Naive thymus-derived CD8-positive, alpha-beta T cell (primary cell): ENCODE measurements at regions not wholly inside any gene's neighbourhood (a gene's known extent, or its start where the extent isn't known, plus 50 kb on each side); places are given as distances from the start of the nearest gene placed in this dataset.
"Not testable (repeated sequence)": the region's sequence is repeated elsewhere in the genome, so short reads cannot be mapped to it uniquely, and the experiment has no call there.

Experiments used
- ATAC-seq, 2 donors: fragments of 150-1000 bp; cut with Tn5 transposase in 1 of 2; sonication (Bioruptor Pico), chemical (Tn5 transposase) in 1 of 2; 1 replicate in 1 of 2; 2 replicates in 1 of 2; pipeline ENCODE4 v1.10.0; 2021; ENCODE audit warnings: mild to moderate bottlenecking in 2 of 2, moderate library complexity in 2 of 2
- POLR2A ChIA-PET: fragments of 350-600 bp; sonication (Branson Sonifier 250); formaldehyde crosslinking; loops from one replicate; lab custom pipeline; 2021; ENCODE audit warnings: antibody characterized with exemption; lab: Charles Lee
- DNase-seq, 10 donors: peaks; one replicate each; pipeline versions ENCODE4 v3.0.0 to v3.0.0-alpha.2; 2020 to 2022
- H3K27ac Mint-ChIP-seq, 10 donors: one replicate each; pipeline ENCODE4 v1.8.0; 2020 to 2022; ENCODE audit warnings: mild to moderate bottlenecking in 10 of 10, mixed read lengths in 10 of 10, moderate library complexity in 4 of 10, inconsistent platforms in 1 of 10
- H3K27me3 Mint-ChIP-seq, 5 donors: one replicate each; pipeline ENCODE4 v1.8.0; 2021 to 2022; ENCODE audit warnings: mixed read lengths in 5 of 5
- H3K36me3 Mint-ChIP-seq, 3 donors: one replicate each; pipeline ENCODE4 v1.8.0; 2020 to 2022; ENCODE audit warnings: mixed read lengths in 3 of 3, mild to moderate bottlenecking in 2 of 3, inconsistent platforms in 1 of 3
- H3K4me1 Mint-ChIP-seq, 4 donors: one replicate each; pipeline ENCODE4 v1.8.0; 2021 to 2022; ENCODE audit warnings: mixed read lengths in 4 of 4
- H3K4me3 Mint-ChIP-seq, 10 donors: one replicate each; pipeline ENCODE4 v1.8.0; 2020 to 2022; ENCODE audit warnings: mild to moderate bottlenecking in 10 of 10, mixed read lengths in 10 of 10, moderate library complexity in 6 of 10, inconsistent platforms in 1 of 10
- H3K9me3 Mint-ChIP-seq, 9 donors: one replicate each; pipeline ENCODE4 v1.8.0; 2020 to 2022; ENCODE audit warnings: mixed read lengths in 9 of 9, mild to moderate bottlenecking in 3 of 9, inconsistent platforms in 1 of 9, moderate library complexity in 1 of 9

DNA sequence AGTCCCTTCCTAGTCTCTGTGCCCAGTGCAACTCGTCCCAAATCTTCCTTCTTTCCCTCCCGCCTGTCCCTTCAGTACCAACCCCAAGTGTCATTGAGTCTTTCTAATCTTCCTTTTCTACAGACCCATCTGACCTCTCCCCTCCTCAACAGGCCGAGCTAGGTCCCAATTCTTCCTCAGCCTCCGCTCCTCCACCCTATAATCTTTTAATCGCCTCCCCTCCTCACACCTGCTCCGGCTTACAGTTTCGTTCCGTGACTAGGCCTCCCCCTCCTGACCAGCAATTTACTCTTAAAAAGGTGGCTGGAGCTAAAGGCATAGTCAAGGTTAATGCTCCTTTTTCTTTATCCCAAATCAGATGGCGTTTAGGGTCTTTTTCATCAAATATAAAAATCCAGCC is 123.1 kb upstream of the MAP2 start:
- Mint-ChIP-seq H3K9me3 (peaks cover 0 to 11% (median 0%) of the 10 kb centered on the region in 9 donors), H3K27me3 (peaks cover 0 to 13% (median 0%) of the 10 kb centered on the region in 5 donors)
- POLR2A ChIA-PET, DNase-seq, H3K27ac Mint-ChIP-seq, H3K4me1 Mint-ChIP-seq, H3K36me3 Mint-ChIP-seq, ATAC-seq, H3K4me3 Mint-ChIP-seq: not testable (repeated sequence)

DNA sequence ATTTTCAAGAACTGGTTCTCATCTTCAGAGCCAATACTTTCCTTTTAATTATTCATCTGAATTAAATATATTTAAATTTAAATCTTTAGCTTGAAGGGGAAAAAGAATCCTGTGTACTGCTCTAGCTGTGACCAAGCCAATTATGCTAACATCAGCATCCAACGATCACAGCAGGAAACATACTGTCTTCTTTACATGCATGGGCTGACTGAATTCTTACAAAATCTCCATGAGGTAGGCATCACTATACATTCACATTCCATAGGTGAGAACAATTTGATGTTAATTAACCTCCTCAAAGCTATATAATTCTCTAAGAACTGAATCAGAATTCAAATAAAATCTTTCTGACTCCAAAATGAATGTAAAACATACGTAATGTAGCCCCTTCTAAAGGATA is 118.8 kb upstream of the MAP2 start:
- H3K9me3 Mint-ChIP-seq, result peaks cover 0 to 8% (median 0%) of the 10 kb centered on the region in 9 donors

DNA sequence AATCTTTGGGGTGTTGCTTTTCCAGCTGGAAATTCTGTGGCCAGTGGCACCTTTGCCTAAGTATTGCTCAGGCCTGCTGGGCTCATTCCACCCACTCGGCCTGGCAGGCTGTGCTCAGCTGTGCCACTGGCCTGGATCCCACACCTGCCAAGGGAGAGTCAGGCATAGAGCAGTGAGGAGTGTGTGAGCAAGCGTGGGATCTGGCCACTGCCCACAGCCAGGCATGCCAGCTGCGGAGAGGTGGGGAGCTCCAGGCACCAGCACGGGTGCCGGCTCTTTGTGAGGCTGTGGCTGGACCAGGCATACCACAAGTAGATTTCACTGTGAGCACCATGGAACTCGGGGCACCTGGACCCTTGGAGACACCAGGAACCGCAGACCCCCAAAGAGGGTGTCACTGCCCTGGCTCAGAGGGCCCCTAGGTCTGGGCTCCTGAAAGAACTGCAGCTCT is 118.1 kb upstream of the MAP2 start:
- Mint-ChIP-seq H3K9me3 (peaks cover 0 to 2% (median 0%) of the 10 kb centered on the region in 9 donors), H3K4me3 (no peak overlapping the region), H3K4me1 (no peaks in the 10 kb centered on the region), H3K27me3 (peaks cover 0 to 7% (median 0%) of the 10 kb centered on the region in 5 donors), H3K27ac (no peak overlapping the region), H3K36me3 (no peaks in the 10 kb centered on the region)
- POLR2A ChIA-PET, result no interaction called here
- ATAC-seq, result no peak
- DNase-seq, result no peak

More for the DNA sequence above, 118.8 kb upstream of the MAP2 start:
- ATAC-seq (no peak), DNase-seq (no peak)
- Mint-ChIP-seq H3K27ac (no peak overlapping the region), H3K27me3 (peaks cover 0 to 12% (median 0%) of the 10 kb centered on the region in 5 donors), H3K36me3 (no peaks in the 10 kb centered on the region), H3K4me1 (no peaks in the 10 kb centered on the region), H3K4me3 (no peak overlapping the region)
- POLR2A ChIA-PET, result no interaction called here

DNA sequence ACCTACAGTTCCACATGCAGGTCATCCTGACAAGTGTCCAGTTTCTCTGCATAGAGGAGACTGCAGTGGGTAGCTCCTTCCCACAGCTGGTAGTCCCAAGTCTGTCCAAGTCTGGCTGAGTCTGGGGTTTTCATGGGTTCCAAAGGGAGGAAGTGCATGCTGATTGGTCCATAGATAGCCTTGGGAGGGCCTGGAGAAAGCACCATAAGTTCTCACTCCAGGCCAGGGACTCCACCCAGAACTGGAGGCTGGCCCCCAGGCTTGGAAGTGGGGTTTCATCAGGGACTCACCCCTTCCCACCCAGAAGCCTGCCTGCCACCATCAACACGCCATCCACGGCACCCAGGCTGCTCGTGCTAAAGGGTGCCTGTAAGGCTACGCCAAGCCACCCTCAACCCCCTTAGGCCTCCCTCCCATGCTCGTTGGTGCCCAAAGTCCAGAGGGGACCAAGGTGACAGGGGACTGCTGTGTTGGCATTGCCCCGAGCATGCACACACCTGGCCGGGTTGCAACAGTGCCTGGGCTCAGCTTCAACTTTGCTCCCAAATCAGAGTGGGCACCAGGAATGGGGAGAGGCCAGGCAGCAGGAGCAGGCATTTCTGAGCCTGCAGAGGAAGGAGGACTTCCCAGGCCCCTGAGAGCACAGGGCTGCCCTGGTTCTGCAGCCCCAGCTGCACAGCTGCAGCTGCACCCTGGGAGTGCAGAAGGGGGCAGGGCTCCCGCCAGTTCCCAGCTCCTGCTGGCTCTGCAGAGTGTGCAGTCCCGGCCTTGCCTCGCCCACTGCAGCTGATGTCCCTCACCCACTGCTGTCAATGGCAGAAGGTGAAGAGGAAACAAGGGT is 116.5 kb upstream of the MAP2 start:
- DNase-seq (no peak), ATAC-seq (no peak)
- H3K4me3 Mint-ChIP-seq, result no peak overlapping the region
- H3K4me1 Mint-ChIP-seq, result no peaks in the 10 kb centered on the region
- POLR2A ChIA-PET, result no interaction called here
- H3K27me3 Mint-ChIP-seq, result peaks cover 0 to 4% (median 0%) of the 10 kb centered on the region in 5 donors
- peaks cover 0 to 2% (median 0%) of the 10 kb centered on the region in 9 donors for H3K9me3 Mint-ChIP-seq
- H3K27ac Mint-ChIP-seq, result no peak overlapping the region
- no peaks in the 10 kb centered on the region for H3K36me3 Mint-ChIP-seq

DNA sequence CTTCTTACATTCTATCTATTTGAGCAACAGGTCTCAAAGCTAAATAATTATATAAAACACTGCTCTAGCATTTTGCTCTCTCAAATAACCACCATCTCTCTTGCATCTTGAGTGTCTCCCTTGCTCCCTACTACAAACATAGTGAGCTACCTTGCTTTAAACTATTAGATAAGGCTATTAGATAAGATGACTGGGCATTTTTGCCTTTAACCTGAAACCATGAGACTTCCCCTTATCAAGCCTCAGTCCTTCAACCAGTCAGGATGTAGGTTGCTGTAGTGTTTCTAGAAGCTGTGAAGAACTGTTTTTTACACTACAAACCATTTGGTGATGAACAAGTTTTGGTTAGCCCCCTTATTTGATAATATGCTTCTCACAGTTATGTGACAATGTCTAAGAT is 115.4 kb upstream of the MAP2 start:
- ATAC-seq, result no peak
- Mint-ChIP-seq H3K27me3 (peaks cover 0 to 3% (median 0%) of the 10 kb centered on the region in 5 donors), H3K4me3 (no peak overlapping the region), H3K9me3 (peaks cover 0 to 2% (median 0%) of the 10 kb centered on the region in 9 donors), H3K4me1 (no peaks in the 10 kb centered on the region), H3K27ac (no peak overlapping the region), H3K36me3 (no peaks in the 10 kb centered on the region)
- DNase-seq, result no peak
- POLR2A ChIA-PET, result no interaction called here

DNA sequence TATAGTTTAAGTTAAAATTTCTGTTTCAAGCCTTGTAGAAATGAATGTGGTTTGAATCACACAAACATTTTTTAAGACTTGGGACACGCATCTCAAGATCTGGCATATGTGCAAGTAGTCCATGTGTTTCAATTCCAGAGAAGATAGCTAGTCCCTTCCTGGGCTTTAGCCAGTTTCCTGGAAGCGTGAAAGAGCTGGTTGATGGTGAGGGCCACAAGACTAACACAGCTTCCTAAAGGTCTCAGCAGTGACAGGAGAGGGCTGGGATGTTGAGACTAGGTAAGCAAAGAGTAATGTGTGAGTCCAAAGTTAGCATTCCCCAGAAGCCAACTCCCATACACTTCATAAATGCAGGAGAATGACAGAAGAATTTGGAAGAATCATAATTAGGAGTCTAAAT is 111.9 kb upstream of the MAP2 start:
- Mint-ChIP-seq H3K9me3 (peaks cover 0 to 2% (median 0%) of the 10 kb centered on the region in 9 donors), H3K27me3 (peaks cover 0 to 3% (median 0%) of the 10 kb centered on the region in 5 donors), H3K4me3 (no peak overlapping the region), H3K36me3 (no peaks in the 10 kb centered on the region), H3K4me1 (no peaks in the 10 kb centered on the region), H3K27ac (no peak overlapping the region)
- POLR2A ChIA-PET, result no interaction called here
- no peak for DNase-seq
- no peak for ATAC-seq

DNA sequence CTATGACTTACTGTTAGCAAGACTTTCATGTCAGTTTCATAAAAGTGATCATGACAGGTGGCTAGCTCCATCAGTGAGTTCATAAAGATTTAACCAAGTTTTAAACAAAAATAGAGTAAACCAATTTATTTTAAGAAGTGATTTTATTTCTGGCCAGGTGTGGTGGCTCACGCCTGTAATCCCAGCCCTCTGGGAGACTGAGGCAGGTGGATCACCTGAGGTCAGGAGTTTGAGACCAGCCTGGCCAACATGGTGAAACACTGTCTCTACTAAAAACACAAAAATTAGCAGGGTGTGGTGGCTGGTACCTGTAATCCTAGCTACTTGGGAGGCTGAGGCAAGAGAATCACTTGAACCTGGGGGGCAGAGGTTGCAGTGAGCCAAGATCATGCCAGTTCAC is 111.4 kb upstream of the MAP2 start:
- ATAC-seq, H3K9me3 Mint-ChIP-seq, DNase-seq, H3K27ac Mint-ChIP-seq, H3K4me3 Mint-ChIP-seq, H3K36me3 Mint-ChIP-seq, H3K27me3 Mint-ChIP-seq, H3K4me1 Mint-ChIP-seq, POLR2A ChIA-PET: not testable (repeated sequence)

DNA sequence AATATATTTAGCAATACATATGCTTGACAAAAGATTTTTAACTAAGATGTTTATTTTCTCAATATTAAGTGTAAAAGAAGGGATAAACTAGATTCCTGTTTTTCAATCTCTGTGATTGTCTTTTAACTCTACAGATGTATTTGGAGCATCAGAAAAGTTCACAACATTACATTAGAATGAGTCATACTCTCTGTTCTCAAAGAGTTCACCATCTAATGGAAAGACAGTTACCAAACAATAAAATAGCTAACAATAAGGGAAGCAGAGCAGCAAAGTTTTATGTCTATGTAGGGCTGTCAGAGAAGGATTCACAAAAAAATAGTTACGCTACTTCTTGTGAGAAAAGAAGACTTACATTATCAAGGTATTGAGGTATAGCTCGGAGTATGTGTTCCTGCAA is 109.2 kb upstream of the MAP2 start:
- Mint-ChIP-seq H3K9me3 (no peaks in the 10 kb centered on the region), H3K4me3 (no peak overlapping the region), H3K27ac (no peak overlapping the region), H3K36me3 (no peaks in the 10 kb centered on the region), H3K4me1 (no peaks in the 10 kb centered on the region), H3K27me3 (peaks cover 0 to 3% (median 0%) of the 10 kb centered on the region in 5 donors)
- DNase-seq, result no peak
- ATAC-seq, result no peak
- POLR2A ChIA-PET, result no interaction called here

DNA sequence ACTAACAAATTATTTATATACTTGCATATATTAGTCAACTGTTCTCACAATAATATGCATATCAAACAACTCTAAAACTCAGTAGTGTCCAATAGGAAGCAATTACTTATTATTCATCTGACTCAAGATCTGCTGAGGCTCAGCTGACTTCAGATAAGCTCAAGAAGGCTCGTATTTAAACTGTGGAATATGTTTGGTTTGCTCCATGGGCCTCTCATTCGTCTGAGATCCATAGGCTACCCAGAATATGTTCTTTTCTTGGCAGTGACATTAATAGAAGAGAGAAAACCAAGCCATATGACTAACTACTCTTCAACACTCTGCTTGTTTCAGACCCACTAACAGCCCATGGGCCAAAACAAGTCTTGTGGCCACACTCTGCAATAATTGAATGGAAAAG is 107.7 kb upstream of the MAP2 start:
- Mint-ChIP-seq H3K4me3 (no peak overlapping the region), H3K9me3 (no peaks in the 10 kb centered on the region), H3K27ac (no peak overlapping the region), H3K4me1 (no peaks in the 10 kb centered on the region), H3K27me3 (no peaks in the 10 kb centered on the region), H3K36me3 (no peaks in the 10 kb centered on the region)
- ATAC-seq (no peak), DNase-seq (no peak)
- POLR2A ChIA-PET, result no interaction called here

DNA sequence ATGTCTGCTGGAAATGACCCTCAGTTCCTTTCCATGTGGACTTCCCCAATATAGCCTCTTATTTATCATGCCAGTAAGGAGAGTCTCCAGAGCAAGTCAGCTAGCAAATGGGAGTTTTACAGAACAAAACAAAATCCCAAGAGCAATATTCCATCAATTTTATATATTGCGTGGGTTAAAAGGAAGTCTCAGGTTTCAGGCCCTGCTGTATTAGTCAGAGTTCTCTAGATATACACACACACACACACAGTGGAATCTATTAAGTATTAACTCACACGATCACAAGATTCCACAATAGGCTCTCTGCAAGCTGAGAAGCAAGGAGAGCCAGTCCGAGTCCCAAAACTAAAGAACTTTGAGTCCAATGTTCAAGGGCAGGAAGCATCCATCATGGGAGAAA is 102.8 kb upstream of the MAP2 start:
- POLR2A ChIA-PET, result no interaction called here
- DNase-seq (no peak), ATAC-seq (no peak)
- Mint-ChIP-seq H3K27ac (no peak overlapping the region), H3K9me3 (no peaks in the 10 kb centered on the region), H3K36me3 (no peaks in the 10 kb centered on the region), H3K4me1 (no peaks in the 10 kb centered on the region), H3K27me3 (peaks cover 0 to 3% (median 0%) of the 10 kb centered on the region in 5 donors), H3K4me3 (no peak overlapping the region)

DNA sequence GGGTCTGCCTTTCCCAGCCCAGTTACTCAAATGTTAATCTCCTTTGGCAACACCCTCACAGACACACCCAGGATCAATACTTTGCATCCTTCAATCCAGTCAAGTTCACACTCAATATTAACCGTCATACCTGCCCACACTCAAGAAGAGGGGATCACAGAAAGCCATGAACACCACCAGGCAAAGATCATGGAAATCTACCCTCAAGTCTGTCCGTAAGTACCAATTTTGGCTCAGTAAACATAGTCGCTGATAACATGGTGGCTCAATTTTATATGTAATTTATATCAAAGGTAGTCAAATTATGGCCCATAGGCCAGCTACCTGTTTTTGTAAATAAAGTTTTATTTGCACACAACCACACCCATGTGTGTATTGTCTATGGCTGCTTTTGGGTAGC is 102.3 kb upstream of the MAP2 start:
- ATAC-seq, result no peak
- H3K4me3 Mint-ChIP-seq, result no peak overlapping the region
- no peak overlapping the region for H3K27ac Mint-ChIP-seq
- H3K9me3 Mint-ChIP-seq, result no peaks in the 10 kb centered on the region
- no peaks in the 10 kb centered on the region for H3K4me1 Mint-ChIP-seq
- no peak for DNase-seq
- H3K27me3 Mint-ChIP-seq, result peaks cover 0 to 3% (median 0%) of the 10 kb centered on the region in 5 donors
- no peaks in the 10 kb centered on the region for H3K36me3 Mint-ChIP-seq
- POLR2A ChIA-PET, result no interaction called here

DNA sequence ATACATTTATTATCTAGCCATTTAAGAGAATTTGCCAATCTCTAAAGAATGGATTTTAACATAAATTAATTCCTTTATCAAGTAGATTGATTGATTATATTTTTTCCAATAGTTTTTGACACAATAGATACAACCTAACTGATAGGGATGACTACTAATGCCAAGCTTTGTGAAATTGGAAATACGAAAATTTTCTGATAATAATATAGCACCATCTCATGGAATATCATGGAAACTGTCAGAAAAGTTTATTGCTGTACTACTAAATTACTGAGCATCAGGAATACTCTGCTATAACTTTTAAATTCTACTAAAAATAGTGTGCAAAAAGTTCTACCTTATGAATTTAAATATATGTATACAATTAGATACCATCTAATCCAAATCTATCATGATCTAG is 101.8 kb upstream of the MAP2 start:
- Mint-ChIP-seq H3K4me1 (no peaks in the 10 kb centered on the region), H3K27me3 (peaks cover 0 to 3% (median 0%) of the 10 kb centered on the region in 5 donors), H3K27ac (no peak overlapping the region), H3K9me3 (no peaks in the 10 kb centered on the region), H3K36me3 (no peaks in the 10 kb centered on the region), H3K4me3 (no peak overlapping the region)
- DNase-seq (no peak), ATAC-seq (no peak)
- POLR2A ChIA-PET, result no interaction called here

DNA sequence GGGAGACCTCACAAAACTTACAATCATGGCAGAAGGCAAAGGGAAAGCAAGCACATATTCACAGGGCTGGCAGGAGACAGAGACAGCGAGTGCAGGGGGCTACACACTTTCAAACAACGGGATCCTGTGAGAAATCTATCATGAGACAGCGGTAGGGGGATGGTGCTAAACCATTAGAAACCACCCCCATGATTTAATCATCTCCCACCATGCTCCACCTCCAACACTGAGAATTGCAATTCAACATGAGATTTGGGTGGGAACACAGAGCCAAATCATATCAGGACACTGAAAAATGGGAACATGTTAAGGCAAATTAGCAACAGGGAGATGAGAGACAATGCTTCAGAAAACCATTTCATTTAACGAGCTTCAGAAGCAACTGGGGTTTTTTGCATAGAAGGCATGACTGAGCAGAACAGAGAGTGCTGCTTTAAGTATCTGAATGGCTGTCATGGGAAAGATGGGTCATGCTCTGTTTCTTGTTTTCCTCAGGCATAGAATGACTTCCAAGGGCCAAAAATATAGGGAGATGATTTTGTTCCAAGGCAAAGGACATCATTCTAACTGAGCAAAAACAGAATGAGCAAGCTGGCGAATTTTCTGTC is 100.8 kb upstream of the MAP2 start:
- no peaks in the 10 kb centered on the region for H3K36me3 Mint-ChIP-seq
- no peak for DNase-seq
- H3K4me1 Mint-ChIP-seq, result no peaks in the 10 kb centered on the region
- peaks cover 0 to 3% (median 0%) of the 10 kb centered on the region in 5 donors for H3K27me3 Mint-ChIP-seq
- POLR2A ChIA-PET, result no interaction called here
- H3K4me3 Mint-ChIP-seq, result no peak overlapping the region
- no peak for ATAC-seq
- no peak overlapping the region for H3K27ac Mint-ChIP-seq
- no peaks in the 10 kb centered on the region for H3K9me3 Mint-ChIP-seq
